KOPT-K1 (cell line): ENCODE measurements at regions not wholly inside any gene's neighbourhood (a gene's known extent, or its start where the extent isn't known, plus 50 kb on each side); places are given as distances from the start of the nearest gene placed in this dataset.
"Not testable (repeated sequence)": the region's sequence is repeated elsewhere in the genome, so short reads cannot be mapped to it uniquely, and the experiment has no call there.

Experiments
- H3K27ac ChIP-seq: fragments of 200-600 bp; sonication (generic); 2 replicates; pipeline ENCODE4 v1.5.1; 2016; ENCODE audit warnings: antibody characterized with exemption, mild to moderate bottlenecking, low read depth, low read length; ENCODE audit not compliant: poor library complexity, severe bottlenecking
- H3K36me3 ChIP-seq: fragments of 200-600 bp; sonication (generic); 2 replicates; pipeline ENCODE4 v1.5.1; 2017; ENCODE audit warnings: antibody characterized with exemption, mild to moderate bottlenecking, low read length, moderate library complexity; ENCODE audit not compliant: insufficient read depth
- H3K9me3 ChIP-seq: fragments of 200-600 bp; sonication (generic); 2 replicates; pipeline ENCODE4 v1.5.1; 2017; ENCODE audit warnings: antibody characterized with exemption, low read length, mild to moderate bottlenecking; ENCODE audit not compliant: insufficient read depth, poor library complexity, severe bottlenecking

DNA sequence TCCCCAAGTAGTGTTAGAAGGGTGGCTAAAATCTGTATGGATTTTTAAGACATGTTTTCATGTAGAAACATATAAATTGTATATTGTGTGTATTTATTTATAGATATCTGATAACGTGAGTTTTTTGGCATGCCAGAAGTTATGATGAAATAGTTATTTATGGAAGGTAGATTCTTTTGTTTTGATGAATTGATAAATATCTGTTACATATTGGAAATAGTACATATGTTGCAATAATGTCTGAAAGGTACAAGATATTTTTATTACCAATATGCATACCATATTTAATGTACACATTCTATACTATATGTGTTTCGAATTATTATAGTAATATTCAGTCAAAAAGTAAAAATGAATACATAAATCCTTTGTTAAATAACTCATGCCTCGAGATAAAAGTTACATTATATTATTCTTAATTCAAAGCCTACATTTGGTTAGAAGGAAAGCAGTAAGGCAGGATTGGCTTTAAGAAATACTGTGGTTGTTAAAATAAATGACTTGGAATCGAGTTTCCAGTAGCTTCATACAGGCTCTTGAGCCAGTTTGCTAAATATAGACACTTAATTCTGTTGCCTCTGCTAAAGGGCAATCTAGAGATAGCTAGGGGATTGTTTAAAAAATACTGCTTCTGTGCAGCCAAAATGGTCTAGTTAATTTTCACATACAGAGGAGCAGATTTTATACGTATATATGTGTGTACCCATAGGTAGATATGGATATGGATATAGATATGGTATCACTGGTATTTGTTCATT lies 1175.1 kb upstream of the B3GALT2 start:
- Histone ChIP-seq H3K9me3 (peaks cover 8% of the 10 kb centered on the region), H3K27ac (no peak overlapping the region), H3K36me3 (no peaks in the 10 kb centered on the region)

DNA sequence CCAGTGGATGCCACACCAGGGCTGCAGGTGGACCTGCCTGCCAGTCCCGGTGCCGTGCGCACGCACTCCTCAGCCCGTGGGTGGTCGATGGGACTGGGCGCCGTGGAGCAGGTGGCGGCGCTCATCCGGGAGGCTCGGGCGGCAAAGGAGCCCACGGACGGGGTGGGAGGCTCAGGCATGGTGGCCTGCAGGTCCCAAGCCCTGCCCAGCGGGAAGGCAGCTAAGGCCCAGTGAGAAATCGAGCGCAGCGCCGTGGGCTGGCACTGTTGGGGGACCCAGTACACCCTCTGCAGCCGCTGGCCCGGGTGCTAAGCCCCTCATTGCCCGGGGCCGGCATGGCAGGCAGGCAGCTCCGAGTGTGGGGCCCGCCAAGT lies 1171.8 kb upstream of the B3GALT2 start:
- Histone ChIP-seq H3K36me3 (no peaks in the 10 kb centered on the region), H3K9me3 (peaks cover 8% of the 10 kb centered on the region)

DNA sequence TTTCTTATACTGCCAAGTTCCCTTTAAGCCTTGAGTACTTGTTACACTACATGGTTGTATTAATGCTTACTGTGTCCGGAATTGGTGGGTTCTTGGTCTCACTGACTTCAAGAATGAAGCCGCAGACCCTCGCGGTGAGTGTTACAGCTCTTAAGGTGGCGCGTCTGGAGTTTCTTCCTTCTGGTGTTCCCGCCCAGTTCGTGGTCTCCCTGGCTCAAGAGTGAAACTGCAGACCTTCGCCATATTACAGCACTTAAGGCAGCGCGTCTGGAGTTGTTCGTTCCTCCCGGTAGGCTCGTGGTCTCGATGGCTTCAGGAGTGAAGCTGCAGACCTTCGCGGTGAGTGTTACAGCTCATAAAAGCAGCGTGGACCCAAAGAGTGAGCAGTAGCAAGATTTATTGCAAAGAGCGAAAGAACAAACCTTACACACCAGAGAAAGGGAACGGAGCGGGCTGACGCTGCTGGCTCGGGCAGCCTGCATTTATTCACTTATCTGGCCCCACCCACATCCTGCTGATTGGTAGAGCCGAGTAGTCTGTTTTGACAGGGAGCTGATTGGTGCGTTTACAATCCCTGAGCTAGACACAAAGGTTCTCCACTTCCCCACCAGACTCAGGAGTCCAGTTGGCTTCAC lies 1171.3 kb upstream of the B3GALT2 start:
- not testable (repeated sequence) for H3K36me3 ChIP-seq, H3K27ac ChIP-seq, H3K9me3 ChIP-seq

More for the DNA sequence above, 1171.8 kb upstream of the B3GALT2 start:
- no peak overlapping the region for H3K27ac ChIP-seq

DNA sequence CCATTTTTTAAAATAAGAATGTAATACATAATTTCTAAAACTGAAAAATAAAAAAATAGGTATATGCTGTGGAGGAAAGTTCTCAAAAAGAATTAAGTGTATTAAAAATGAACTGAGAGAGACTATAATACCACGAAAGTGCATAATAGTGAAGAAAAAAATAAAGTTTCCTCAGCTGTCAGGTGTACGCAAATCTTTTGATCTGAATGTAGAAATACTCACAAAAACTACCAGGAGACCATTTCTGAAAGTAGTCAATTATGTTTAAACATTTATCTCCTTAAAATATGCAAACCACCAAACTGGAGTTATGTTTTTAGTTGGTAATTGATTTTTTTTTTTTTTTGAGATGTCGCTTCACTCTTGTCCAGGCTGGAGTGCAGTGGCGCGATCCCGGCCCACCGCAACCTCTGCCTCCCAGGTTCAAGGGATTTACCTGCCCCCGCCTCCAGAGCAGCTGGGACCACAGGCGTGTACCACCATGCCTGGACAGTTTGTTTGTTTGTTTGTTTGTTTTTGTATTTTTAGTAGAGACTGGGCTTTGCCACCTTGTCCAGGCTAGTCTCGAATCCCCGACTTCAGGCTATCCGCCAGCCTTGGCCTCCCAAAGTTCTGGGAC lies 1169.2 kb upstream of the B3GALT2 start:
- Histone ChIP-seq H3K27ac (no peak overlapping the region), H3K36me3 (no peaks in the 10 kb centered on the region), H3K9me3 (peaks cover 8% of the 10 kb centered on the region)

DNA sequence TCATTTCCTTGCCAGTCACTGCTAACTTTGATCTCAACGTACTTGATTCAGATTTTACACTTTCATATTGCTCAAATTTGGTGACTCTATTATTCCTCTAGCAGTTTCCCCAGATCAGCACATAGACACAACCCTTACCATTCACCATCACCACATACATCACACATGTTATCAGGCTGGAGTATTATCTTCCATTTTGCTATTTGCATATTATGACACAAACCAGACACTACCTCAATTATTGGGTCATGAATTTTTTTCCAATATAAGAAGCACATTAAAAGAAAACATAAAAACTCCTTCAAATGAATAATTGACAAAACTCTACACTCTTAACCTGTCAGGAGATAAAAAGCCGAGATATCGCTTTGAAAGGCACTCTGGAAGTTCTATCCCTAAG lies 1166.7 kb upstream of the B3GALT2 start:
- Histone ChIP-seq H3K9me3 (peaks cover 7% of the 10 kb centered on the region), H3K36me3 (no peaks in the 10 kb centered on the region), H3K27ac (no peak overlapping the region)

DNA sequence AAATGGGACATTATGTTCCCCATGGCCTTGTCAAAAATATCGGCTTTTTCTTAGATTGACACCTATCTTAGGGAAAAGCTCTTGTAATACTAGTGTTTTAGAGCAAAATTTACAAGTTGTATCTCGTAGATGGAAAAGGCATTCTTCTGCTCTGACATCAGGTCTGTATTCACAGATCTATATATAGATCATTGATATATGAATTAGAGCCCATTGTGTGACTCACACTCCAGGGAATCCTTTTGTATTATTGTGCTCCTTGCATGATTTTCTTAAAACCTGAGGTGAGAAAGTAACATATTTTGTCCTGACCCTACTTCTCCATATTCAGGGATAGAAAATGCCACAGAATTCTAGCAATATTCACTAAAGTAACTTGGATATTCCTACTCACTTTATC lies 1160.8 kb upstream of the B3GALT2 start:
- H3K27ac ChIP-seq = no peak overlapping the region
- no peaks in the 10 kb centered on the region for H3K9me3 ChIP-seq
- no peaks in the 10 kb centered on the region for H3K36me3 ChIP-seq

DNA sequence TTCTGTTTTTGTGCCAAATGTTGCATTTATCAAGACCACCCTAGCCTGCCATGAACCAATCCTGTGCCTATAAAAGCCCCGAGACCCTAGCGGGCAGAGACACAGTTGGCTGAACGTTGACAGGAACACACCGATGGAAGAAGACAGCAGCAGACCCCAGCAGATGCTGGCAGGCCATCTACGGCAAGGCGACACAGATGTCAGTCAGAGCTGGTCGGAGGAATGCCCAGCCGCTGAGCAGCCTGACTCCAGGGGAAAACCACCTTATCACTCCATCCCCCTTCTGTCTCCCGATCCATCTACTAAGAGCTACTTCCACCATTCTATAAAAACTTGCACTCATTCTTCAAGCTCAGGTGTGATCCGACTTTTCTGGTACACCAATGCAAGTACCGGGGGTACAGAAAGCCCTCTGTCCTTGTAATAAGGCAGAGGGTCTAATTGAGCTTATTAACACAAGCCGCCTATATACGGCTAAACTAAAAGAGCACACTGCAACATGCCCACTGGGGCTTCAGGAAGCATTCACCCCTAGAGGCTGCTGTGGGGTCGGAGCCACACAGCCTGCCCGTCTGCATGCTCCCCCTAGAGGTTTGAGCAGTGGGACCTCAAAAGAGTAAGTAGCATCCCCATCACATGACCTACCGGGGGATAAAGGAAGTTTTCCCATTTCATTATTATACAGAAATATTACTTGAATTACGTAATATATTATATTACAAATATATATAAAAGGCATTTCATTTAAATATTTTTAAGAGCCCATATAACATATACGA lies 1156.3 kb upstream of the B3GALT2 start:
- Histone ChIP-seq H3K36me3 (no peaks in the 10 kb centered on the region), H3K27ac (no peak overlapping the region), H3K9me3 (no peaks in the 10 kb centered on the region)

DNA sequence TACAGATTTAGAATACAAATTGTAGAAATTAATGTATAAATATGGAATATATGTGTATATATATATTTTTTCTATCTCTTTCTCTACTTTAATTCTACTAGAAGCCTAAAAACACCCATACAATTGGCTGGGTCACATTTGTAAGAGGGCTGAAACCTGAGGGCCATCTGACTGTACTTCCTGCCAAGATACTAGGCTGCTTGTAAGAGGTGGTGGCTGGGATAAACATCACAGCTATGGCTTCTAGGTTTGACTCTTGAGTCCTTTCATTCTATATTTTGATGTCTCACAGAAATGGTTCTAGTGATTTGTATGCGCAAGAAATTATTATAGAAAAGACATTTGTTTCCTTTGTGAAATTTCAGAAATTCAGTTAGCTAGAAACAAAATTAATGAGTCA lies 1155.2 kb upstream of the B3GALT2 start:
- Histone ChIP-seq H3K27ac (no peak overlapping the region), H3K36me3 (no peaks in the 10 kb centered on the region), H3K9me3 (no peaks in the 10 kb centered on the region)

DNA sequence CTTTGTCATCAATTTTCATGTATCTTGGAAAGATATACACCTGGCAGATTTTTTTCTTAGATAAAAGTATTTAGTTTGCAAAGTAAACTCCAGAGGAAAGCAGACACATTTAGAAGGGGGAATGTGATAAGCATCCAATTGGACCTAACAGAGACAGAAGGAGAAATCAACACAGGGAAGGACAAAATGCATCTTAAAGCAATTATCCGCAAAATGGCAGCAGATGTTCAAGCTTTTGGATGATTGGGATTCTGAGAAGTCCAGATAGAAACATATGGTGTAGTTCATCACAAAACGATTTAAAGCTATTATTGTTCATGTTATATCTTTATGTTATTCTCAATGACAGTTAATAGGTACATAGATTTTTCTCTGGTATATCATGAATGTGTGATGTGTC lies 1153.1 kb upstream of the B3GALT2 start:
- H3K36me3 ChIP-seq = no peaks in the 10 kb centered on the region
- no peaks in the 10 kb centered on the region for H3K9me3 ChIP-seq

DNA sequence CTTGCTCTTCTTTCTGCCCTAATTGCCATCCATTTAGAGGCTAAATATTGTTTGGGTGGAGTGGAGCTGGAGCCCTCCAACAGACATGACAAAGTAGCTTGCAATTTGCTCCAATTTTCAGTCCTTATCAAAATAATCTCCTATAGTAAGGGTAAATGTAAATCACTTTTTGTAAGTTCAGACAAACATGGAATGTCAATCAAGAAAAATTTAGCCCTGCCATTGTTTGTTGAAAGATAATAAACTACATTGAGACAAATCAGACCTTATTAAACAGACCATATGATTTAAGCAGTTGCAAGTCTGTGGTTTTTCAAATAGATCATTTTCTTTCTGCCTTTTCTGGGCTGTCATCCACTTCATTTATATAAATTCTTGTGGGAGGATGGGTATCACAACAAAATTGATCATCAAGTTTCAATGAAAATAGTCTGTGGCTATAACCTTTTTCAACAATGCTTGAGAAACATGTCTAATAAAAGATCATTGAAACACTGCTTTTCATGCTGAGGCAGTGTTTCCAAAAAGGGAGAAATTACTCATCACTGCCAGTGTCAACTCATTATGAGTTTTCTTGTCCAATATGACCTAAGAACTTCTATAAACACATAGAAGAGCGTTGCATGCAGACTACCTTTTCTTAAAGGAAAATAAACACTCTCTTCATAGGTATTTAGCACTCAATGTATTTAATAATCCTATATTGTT lies 1152.0 kb upstream of the B3GALT2 start:
- Histone ChIP-seq H3K36me3 (no peaks in the 10 kb centered on the region), H3K9me3 (no peaks in the 10 kb centered on the region), H3K27ac (no peak overlapping the region)

More for the DNA sequence above, 1153.1 kb upstream of the B3GALT2 start:
- H3K27ac ChIP-seq = no peak overlapping the region

DNA sequence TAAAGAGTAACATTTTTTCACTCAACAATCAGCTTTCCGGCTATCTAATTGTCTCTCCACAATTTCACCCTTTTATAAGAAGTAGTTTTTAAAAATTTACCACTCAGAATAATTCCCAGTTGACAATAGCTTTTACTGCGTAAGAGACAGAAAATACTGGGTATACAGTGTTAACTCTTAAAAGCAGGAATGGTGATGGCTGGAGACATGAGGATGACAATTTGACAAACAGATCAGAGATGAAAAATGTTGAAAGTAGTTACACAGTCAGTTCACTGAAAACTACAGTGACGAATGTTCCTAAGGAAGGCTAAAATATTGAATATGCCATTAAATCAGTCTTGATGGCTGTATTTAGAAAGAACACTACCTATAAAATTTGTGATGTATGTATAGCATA lies 1146.8 kb upstream of the B3GALT2 start:
- H3K9me3 ChIP-seq = no peaks in the 10 kb centered on the region

DNA sequence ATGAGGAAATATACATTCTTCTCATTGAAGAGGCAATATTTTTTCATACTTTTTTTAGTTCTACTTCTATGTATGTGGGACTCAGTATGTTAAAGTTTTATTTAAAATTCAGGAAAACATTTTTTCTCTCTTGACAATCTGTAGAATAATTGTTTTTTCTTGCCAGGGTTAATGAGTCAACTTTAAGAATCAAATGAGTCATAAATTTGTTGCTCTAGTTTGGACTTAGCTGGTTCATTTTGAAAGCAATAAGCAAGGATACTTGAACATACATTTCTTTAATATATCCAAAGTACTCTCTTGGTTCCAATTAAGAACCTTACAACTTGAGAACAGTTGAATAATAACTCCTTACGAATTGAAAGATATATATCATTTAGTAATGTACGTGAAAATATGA lies 1145.3 kb upstream of the B3GALT2 start:
- no peak overlapping the region for H3K27ac ChIP-seq
- H3K36me3 ChIP-seq = no peaks in the 10 kb centered on the region

More for the DNA sequence above, 1146.8 kb upstream of the B3GALT2 start:
- no peak overlapping the region for H3K27ac ChIP-seq
- H3K36me3 ChIP-seq = no peaks in the 10 kb centered on the region

DNA sequence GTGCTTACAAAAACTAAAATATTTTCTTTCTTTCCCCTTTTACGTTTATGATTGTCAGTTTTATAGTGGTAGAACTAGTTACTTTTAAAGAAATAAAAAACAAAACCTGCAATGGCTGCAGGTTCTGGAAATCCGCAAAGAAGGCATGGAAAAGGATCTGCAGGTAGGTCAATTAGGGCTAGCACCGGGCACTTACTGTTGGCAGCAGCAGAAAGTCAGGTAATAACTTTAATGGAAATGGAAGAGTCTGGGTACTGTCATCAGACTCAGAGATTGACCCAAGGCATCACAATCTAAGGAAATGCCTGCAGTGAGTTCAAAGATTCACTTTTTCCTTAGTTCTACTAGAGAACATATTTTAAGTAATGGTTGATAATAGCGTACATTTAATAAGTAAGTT lies 1136.3 kb upstream of the B3GALT2 start:
- no peaks in the 10 kb centered on the region for H3K9me3 ChIP-seq
- no peaks in the 10 kb centered on the region for H3K36me3 ChIP-seq
- no peak overlapping the region for H3K27ac ChIP-seq

More for the DNA sequence above, 1145.3 kb upstream of the B3GALT2 start:
- H3K9me3 ChIP-seq = no peaks in the 10 kb centered on the region

DNA sequence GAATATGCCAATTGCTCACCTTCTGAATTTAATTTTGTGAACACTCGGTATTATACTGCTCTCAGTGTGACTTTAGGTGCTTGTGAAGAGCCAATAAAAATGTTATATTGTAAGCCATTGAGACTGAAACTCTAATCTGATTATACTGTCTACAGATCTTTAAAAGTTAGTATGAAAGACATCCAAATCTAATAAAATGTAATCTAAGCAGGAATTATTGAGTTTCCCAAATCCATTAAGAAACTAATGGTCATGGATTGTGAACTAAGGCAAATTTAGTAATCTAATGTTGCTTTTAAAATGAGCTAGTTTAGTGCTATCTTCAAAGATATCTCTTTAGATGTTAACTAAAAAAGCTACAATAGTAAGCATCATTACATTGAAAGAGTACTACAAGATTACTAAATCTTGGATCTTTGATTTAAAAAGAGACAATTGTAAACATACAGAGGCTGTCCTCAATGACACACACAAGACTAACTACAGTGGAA lies 1132.4 kb upstream of the B3GALT2 start:
- Histone ChIP-seq H3K36me3 (no peaks in the 10 kb centered on the region), H3K27ac (no peak overlapping the region), H3K9me3 (no peaks in the 10 kb centered on the region)
